Large intestine (tissue), 3 donors: ENCODE measurements at regions not wholly inside any gene's neighbourhood (a gene's known extent, or its start where the extent isn't known, plus 50 kb on each side); places are given as distances from the start of the nearest gene placed in this dataset.
"Not testable (repeated sequence)": the region's sequence is repeated elsewhere in the genome, so short reads cannot be mapped to it uniquely, and the experiment has no call there.

Experiments used
- DNase-seq, 2 donors: peaks; one replicate each; pipeline versions ENCODE4 v3.0.0 to v3.0.0-alpha.2; 2013
- H3K27ac ChIP-seq: one replicate; pipeline ENCODE4 v1.5.1; 2013; ENCODE audit warnings: low read length
- H3K27me3 ChIP-seq: 2 replicates; pipeline ENCODE4 v1.6.1; 2013; ENCODE audit warnings: low read length; ENCODE audit not compliant: control insufficient read depth, insufficient read depth
- H3K36me3 ChIP-seq: 2 replicates; pipeline ENCODE4 v1.6.1; 2013; ENCODE audit warnings: low read length; ENCODE audit not compliant: control insufficient read depth, insufficient read depth
- H3K4me1 ChIP-seq: one replicate; pipeline ENCODE4 v1.6.1; 2013; ENCODE audit warnings: low read length; ENCODE audit not compliant: control insufficient read depth, insufficient read depth
- H3K4me3 ChIP-seq: one replicate; pipeline ENCODE4 v1.5.1; 2013; ENCODE audit warnings: low read length
- H3K9me3 ChIP-seq: one replicate; pipeline ENCODE4 v1.6.1; 2013; ENCODE audit warnings: mild to moderate bottlenecking, low read depth, low read length, moderate library complexity; ENCODE audit not compliant: control insufficient read depth
- WGBS: methylation state at CpG from one replicate; pipeline ENCODE4 v1.1.5; 2013; ENCODE audit warnings: low lambda C conversion rate; ENCODE audit not compliant: insufficient coverage; 5-methylcytosine and 5-hydroxymethylcytosine counted together

DNA sequence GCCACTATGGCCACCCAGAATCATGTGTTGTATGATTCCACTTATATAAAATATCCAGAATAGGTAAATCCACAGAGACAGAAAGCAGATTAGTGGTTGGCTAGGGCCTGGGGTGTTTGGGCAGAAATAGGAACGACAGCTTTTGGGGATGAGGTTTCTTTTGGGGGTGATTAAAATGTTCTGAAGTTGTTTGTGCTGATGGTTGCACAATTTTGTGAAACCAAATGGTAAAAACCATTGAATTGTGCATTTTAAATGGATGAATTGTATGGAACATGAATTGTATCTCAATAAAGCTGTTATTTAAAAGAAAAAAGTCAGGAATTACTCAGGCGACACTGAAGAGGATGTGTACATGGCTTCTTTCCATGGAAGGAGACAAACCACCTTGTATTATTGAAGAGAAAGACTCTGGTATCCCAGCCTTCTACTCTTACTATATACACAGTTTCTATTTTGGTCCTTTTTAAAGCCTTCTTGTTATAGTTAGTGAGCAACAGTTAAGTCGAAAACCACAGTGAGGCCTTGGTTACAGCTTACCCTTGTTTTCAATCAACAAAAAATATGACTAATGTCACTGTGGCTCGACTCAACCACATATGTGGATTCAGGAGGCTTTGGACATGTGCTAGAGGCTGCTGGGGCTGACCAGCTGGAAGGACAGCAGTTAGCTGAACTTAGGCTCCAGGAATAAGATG is 57.1 kb upstream of the KMT2E start:
- Histone ChIP-seq H3K4me1 (peaks cover 12% of the 10 kb centered on the region), H3K27ac (no peak overlapping the region), H3K9me3 (no peaks in the 10 kb centered on the region), H3K27me3 (no peaks in the 10 kb centered on the region), H3K36me3 (no peaks in the 10 kb centered on the region), H3K4me3 (no peak overlapping the region)
- no peak for DNase-seq
- 60% methylated on average over 3 of the region's 4 CpGs for WGBS

DNA sequence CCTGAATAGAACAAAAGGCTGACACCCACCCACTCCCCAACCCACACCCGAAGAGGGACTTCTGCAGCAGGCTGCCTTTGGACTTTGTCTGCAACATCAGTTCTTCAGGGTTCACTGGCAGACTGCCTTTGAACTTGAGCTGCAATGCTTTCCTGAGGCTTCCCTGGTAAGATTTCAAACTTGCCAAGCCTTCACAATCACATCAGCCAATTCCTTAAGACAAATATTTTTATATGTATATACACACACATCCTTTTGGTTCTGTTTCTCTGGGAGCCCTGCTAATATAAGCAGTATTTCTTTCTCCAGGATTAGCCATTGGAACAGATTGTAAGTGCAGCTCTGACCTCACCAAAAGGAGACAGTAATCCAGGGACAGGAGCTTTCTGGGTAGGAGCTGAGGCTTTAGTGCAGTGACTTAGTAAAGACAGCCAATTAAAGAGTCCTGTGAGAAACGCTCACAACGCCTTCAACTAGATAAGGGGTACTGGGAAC is 55.6 kb upstream of the KMT2E start:
- no CpG with 5 or more reads among the region's 3 CpGs for WGBS
- Histone ChIP-seq H3K27ac (peak overlapping the region; percentile 32), H3K27me3 (no peaks in the 10 kb centered on the region), H3K4me1 (peaks cover 12% of the 10 kb centered on the region), H3K36me3 (no peaks in the 10 kb centered on the region), H3K4me3 (no peak overlapping the region), H3K9me3 (no peaks in the 10 kb centered on the region)
- peak in 1 of 2 donors; percentile 78 for DNase-seq

DNA sequence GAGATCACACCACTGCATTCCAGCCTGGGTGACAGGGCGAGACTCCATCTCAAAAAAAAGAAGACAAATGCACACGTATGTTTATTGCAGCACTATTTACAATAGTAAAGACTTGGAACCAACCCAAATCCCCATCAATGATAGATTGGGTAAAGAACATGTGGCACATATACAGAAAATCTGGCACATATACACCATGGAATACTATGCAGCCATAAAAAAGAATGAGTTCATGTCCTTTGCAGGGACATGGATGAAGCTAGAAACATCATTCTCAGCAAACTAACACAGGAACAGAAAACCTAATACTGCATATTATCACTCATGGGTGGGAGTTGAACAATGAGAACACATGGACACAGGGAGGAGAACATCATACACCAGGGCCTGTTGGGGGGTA is 54.5 kb upstream of the KMT2E start:
- not testable (repeated sequence) for H3K27me3 ChIP-seq, H3K27ac ChIP-seq, DNase-seq, H3K9me3 ChIP-seq, H3K4me3 ChIP-seq, H3K36me3 ChIP-seq
- WGBS: no CpG with 5 or more reads among the region's 2 CpGs
- peaks cover 12% of the 10 kb centered on the region for H3K4me1 ChIP-seq

DNA sequence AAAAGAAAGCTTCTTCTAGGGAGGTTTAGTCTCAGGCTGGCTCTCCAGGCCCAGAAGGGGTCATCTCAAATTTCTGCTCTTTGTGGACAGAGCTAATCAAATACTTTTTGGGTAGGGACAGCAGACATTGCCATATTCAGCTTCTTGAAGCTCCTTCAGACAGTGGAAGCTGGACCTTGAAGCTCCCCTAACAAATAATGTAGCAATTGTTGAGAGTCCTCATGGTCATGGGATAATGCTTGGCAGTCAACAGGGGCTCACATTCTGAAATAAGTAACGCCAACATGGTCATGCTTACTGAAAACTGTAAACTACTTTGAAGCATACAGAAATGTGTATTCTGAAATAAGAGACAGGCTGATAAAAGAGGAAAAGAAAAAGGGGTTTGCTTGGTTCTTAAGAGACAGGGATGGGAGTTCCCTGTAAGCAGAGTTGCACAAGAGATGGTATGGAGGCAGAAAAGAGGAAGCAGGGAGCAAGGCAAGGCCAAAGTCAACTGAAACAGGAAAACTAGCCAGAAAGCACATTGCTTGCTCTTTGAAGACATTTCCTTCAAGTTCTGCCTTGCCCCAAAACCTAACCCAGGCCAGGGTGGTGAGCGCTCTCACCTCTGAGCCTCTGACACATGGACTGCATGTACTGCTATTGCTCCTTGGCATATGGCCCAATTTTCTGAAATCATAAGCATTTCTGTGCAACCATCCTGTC is 53.1 kb upstream of the KMT2E start:
- peaks cover 16% of the 10 kb centered on the region for H3K4me1 ChIP-seq
- DNase-seq: peak in 1 of 2 donors; percentile 76

DNA sequence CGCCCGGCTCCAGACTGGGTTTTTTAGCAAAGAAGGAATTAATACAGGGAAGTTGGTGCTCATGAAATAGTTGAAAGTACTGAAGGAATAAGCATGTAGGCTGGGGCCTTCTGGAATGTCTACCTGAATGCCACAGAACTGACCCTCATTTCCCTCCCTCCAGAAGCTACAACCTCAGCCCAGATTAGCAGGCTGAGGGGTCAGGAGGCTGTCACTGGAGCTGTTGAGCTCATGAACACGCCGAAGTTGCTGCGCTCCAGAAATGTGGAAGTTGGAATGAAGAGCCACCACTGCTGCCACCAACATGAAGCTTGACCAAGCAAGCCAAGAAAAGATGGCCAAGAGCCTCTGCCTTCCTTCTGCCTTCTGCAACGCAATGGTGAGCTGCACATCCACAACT is 52.2 kb upstream of the KMT2E start:
- H3K27ac ChIP-seq: no peak overlapping the region
- H3K9me3 ChIP-seq: no peaks in the 10 kb centered on the region
- H3K36me3 ChIP-seq: no peaks in the 10 kb centered on the region
- H3K4me3 ChIP-seq: no peak overlapping the region
- no peak for DNase-seq
- WGBS: no CpG with 5 or more reads among the region's 6 CpGs
- H3K27me3 ChIP-seq: no peaks in the 10 kb centered on the region
- peaks cover 16% of the 10 kb centered on the region for H3K4me1 ChIP-seq

More for the DNA sequence above, 53.1 kb upstream of the KMT2E start:
- no peaks in the 10 kb centered on the region for H3K27me3 ChIP-seq
- no peaks in the 10 kb centered on the region for H3K36me3 ChIP-seq
- no peaks in the 10 kb centered on the region for H3K9me3 ChIP-seq
- peak overlapping the region; percentile 12 for H3K27ac ChIP-seq
- no CpG with 5 or more reads among the region's 2 CpGs for WGBS
- H3K4me3 ChIP-seq: no peak overlapping the region

DNA sequence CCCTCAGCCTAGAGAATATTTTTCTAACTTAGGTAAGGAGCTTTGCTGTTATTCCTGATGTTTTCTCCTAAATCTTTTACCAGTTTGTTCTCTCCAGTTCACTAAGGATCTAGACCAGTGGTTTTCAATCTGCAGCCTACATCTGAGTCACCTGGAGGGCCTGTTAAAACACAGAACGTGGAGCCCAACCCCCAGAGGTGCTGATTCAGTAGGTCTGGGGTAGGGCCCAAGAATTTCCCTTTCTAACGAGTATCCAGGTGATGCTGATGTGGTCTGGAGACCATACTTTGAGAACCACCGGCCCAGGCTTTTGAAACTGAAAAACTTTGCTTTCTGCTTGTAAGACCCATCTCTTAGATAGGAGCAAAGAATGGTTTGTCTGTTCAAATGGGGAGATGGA is 51.2 kb upstream of the KMT2E start:
- no peaks in the 10 kb centered on the region for H3K27me3 ChIP-seq
- no peaks in the 10 kb centered on the region for H3K9me3 ChIP-seq
- H3K27ac ChIP-seq: no peak overlapping the region
- 100% methylated on average over 1 of the region's 3 CpGs for WGBS
- H3K4me3 ChIP-seq: no peak overlapping the region
- peaks cover 25% of the 10 kb centered on the region for H3K4me1 ChIP-seq
- no peaks in the 10 kb centered on the region for H3K36me3 ChIP-seq
- no peak for DNase-seq

DNA sequence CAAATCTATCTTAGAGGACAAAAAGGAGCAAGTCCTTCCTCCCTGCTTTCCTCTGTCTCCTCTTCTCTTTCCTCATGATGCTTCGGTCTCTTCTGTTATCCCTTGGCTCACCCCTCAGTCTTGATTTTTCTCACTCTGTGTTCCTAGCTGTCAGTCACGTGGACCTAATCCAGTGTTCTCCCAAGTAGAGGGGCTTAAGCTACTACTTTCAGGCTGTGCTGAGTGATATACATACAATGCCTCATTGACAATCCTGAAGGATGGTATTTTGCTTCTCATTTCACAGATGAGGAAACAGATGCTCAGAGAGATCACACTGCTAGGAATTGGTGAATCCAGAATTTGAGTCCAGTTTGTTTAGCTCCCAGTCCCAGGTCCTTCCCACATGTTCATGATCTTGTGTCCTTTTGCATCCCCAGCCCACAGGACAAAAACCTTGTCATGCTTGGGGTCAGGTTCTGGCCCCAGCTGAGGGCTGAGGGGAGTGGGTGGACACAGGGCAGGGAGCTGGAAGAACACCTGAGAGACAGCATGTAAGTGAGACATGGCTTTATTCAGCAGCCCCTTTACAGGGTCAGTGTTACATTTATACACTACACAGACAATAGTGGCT is 50.5 kb upstream of the KMT2E start:
- Histone ChIP-seq H3K9me3 (no peaks in the 10 kb centered on the region), H3K4me1 (peaks cover 22% of the 10 kb centered on the region), H3K27ac (no peak overlapping the region), H3K36me3 (no peaks in the 10 kb centered on the region), H3K27me3 (no peaks in the 10 kb centered on the region), H3K4me3 (no peak overlapping the region)
- no CpG with 5 or more reads among the region's 2 CpGs for WGBS
- DNase-seq: no peak

DNA sequence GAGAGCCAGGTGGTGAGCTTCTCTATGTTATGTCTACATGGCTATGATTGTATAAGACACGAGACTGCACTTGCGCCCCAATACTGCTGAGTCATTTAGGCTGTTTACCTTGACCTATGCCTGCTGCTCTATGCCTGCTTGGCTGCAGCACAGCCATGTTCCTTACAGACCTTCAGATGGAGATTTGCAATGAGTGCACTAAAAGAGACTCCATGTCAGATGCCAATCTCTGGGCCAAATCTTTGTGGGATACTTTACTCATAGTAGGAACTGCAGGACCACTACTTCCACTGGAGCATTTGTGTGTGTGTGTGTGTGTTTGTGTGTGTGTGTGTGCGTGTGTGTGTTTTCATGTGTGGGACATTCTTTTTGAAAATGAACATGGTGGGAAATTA is 50.0 kb upstream of the KMT2E start:
- H3K4me1 ChIP-seq: peaks cover 19% of the 10 kb centered on the region
- no CpG with 5 or more reads among the region's 3 CpGs for WGBS
- no peak overlapping the region for H3K4me3 ChIP-seq
- H3K27me3 ChIP-seq: no peaks in the 10 kb centered on the region
- H3K9me3 ChIP-seq: no peaks in the 10 kb centered on the region
- peak in 1 of 2 donors; percentile 59 for DNase-seq
- H3K27ac ChIP-seq: no peak overlapping the region
- H3K36me3 ChIP-seq: no peaks in the 10 kb centered on the region
